GM23248 (cell line): ENCODE measurements at regions not wholly inside any gene's neighbourhood (a gene's known extent, or its start where the extent isn't known, plus 50 kb on each side); places are given as distances from the start of the nearest gene placed in this dataset.
"Not testable (repeated sequence)": the region's sequence is repeated elsewhere in the genome, so short reads cannot be mapped to it uniquely, and the experiment has no call there.

Source experiments
- DNase-seq: peaks from one replicate; pipeline ENCODE4 v3.0.0-alpha.2; 2015
- H2AFZ ChIP-seq: fragments of 200-600 bp; sonication (generic); 2 replicates; pipeline ENCODE4 v1.6.1; 2016; ENCODE audit warnings: antibody characterized with exemption
- H3F3A ChIP-seq: fragments of 200-600 bp; sonication (generic); 2 replicates; pipeline ENCODE4 v1.6.1; 2016; ENCODE audit warnings: mild to moderate bottlenecking, antibody characterized with exemption, mixed run types; ENCODE audit not compliant: insufficient read depth
- H3K27ac ChIP-seq: fragments of 200-600 bp; sonication (generic); 2 replicates; pipeline ENCODE4 v1.5.1; 2016; ENCODE audit warnings: mild to moderate bottlenecking
- H3K27me3 ChIP-seq: fragments of 200-600 bp; sonication (generic); replicated peaks from 2 replicates; pipeline ENCODE4 v1.6.1; 2016; ENCODE audit warnings: mild to moderate bottlenecking; ENCODE audit not compliant: insufficient read depth
- H3K36me3 ChIP-seq: fragments of 200-600 bp; sonication (generic); 2 replicates; pipeline ENCODE4 v1.6.1; 2016; ENCODE audit warnings: low read depth, mild to moderate bottlenecking
- H3K4me1 ChIP-seq: fragments of 200-600 bp; sonication (generic); 2 replicates; pipeline ENCODE4 v1.6.1; 2016; ENCODE audit warnings: mild to moderate bottlenecking; ENCODE audit not compliant: insufficient read depth
- H3K4me2 ChIP-seq: fragments of 200-600 bp; sonication (generic); one replicate; pipeline ENCODE4 v1.6.1; 2016; ENCODE audit warnings: mild to moderate bottlenecking; ENCODE audit not compliant: unreplicated experiment
- H3K4me3 ChIP-seq: fragments of 200-600 bp; sonication (generic); 2 replicates; pipeline ENCODE4 v1.5.1; 2016; ENCODE audit warnings: mild to moderate bottlenecking
- H3K79me2 ChIP-seq: fragments of 200-600 bp; sonication (generic); 2 replicates; pipeline ENCODE4 v1.6.1; 2016; ENCODE audit warnings: mild to moderate bottlenecking; ENCODE audit not compliant: insufficient read depth
- H3K9ac ChIP-seq: fragments of 200-600 bp; sonication (generic); 2 replicates; pipeline ENCODE4 v1.6.1; 2016; ENCODE audit warnings: mild to moderate bottlenecking
- H3K9me2 ChIP-seq: fragments of 200-600 bp; sonication (generic); 2 replicates; pipeline ENCODE4 v1.6.1; 2016; ENCODE audit warnings: mixed run types, mild to moderate bottlenecking, moderate library complexity; ENCODE audit not compliant: insufficient read depth
- H3K9me3 ChIP-seq: fragments of 200-600 bp; sonication (generic); one replicate; pipeline ENCODE4 v1.6.1; 2017; ENCODE audit warnings: low read depth
- H4K20me1 ChIP-seq: fragments of 200-600 bp; sonication (generic); 2 replicates; pipeline ENCODE4 v1.6.0; 2016; ENCODE audit not compliant: insufficient read depth
- EZH2 ChIP-seq: fragments of 200-600 bp; sonication (generic); IDR thresholded peaks from 2 replicates; pipeline ENCODE4 v1.6.1; 2018; ENCODE audit warnings: antibody characterized with exemption, mild to moderate bottlenecking; ENCODE audit not compliant: insufficient read depth, poor library complexity, severe bottlenecking
- EZH2phosphoT487 ChIP-seq: fragments of 200-600 bp; sonication (generic); IDR thresholded peaks from 2 replicates; pipeline ENCODE4 v1.6.1; 2018; ENCODE audit warnings: antibody characterized with exemption, moderate library complexity, mild to moderate bottlenecking, low read depth; ENCODE audit not compliant: insufficient read depth
- WGBS, 2 experiments: methylation state at CpG; one replicate each; pipeline ENCODE4 v1.1.6; 2015 to 2017; ENCODE audit warnings: low lambda C conversion rate in 2 of 2, low coverage in 1 of 2; ENCODE audit errors: missing lambda C conversion rate in 2 of 2; 5-methylcytosine and 5-hydroxymethylcytosine counted together
- in situ Hi-C: fragments of 300-500 bp; cut with MboI; formaldehyde crosslinking; loops from 2 replicates; pipeline ENCODE4 v1.15.0; 2020

- Histone ChIP-seq H3K79me2 (no peaks in the 10 kb centered on the region), H3K27ac (no peak overlapping the region), H3K4me1 (no peaks in the 10 kb centered on the region), H2AFZ (no peak overlapping the region), H3K9me3 (no peaks in the 10 kb centered on the region), H3K9ac (no peak overlapping the region), H3K9me2 (no peaks in the 10 kb centered on the region), H3K36me3 (no peaks in the 10 kb centered on the region), H4K20me1 (no peaks in the 10 kb centered on the region), H3K4me3 (no peak overlapping the region), H3K27me3 (no peaks in the 10 kb centered on the region; the same call in 1 of the 2 replicates), H3K4me2 (no peak overlapping the region), H3F3A (no peaks in the 10 kb centered on the region)
- in situ Hi-C loops, result no loop called here
- 82 to 85% methylated on average over 9 of the region's 9 CpGs for WGBS, 2 experiments
- DNase-seq, result no peak
- TF ChIP-seq EZH2 (no peak), EZH2phosphoT487 (no peak)
Measured at GRCh38 chr6:159525445-159526025, 167.5 kb downstream of the SOD2 start.

GRCh38 chr6:159522877-159523547, 170.0 kb downstream of the SOD2 start:
- 67 to 81% methylated on average over 4 of the region's 4 CpGs for WGBS, 2 experiments
- H3K4me1 ChIP-seq, result no peaks in the 10 kb centered on the region
- no peak overlapping the region for H3K9ac ChIP-seq
- no peaks in the 10 kb centered on the region for H3K36me3 ChIP-seq
- no peaks in the 10 kb centered on the region for H3K9me3 ChIP-seq
- no peaks in the 10 kb centered on the region for H3F3A ChIP-seq
- H3K27me3 ChIP-seq, result no peaks in the 10 kb centered on the region; the same call in 1 of the 2 replicates
- no peaks in the 10 kb centered on the region for H3K9me2 ChIP-seq
- no peak overlapping the region for H2AFZ ChIP-seq
- no peaks in the 10 kb centered on the region for H4K20me1 ChIP-seq
- TF ChIP-seq EZH2phosphoT487, result no peak
- no peak for TF ChIP-seq EZH2
- DNase-seq, result no peak
- no peak overlapping the region for H3K4me3 ChIP-seq
- H3K79me2 ChIP-seq, result no peaks in the 10 kb centered on the region
- no peak overlapping the region for H3K4me2 ChIP-seq
- H3K27ac ChIP-seq, result no peak overlapping the region
- in situ Hi-C loops, result no loop called here

- H3K4me1 ChIP-seq, result no peaks in the 10 kb centered on the region
- no peaks in the 10 kb centered on the region for H3K9me3 ChIP-seq
- no peak overlapping the region for H3K27ac ChIP-seq
- H4K20me1 ChIP-seq, result no peaks in the 10 kb centered on the region
- no peak for TF ChIP-seq EZH2
- no peak for TF ChIP-seq EZH2phosphoT487
- no peaks in the 10 kb centered on the region for H3F3A ChIP-seq
- H3K9me2 ChIP-seq, result no peaks in the 10 kb centered on the region
- H3K79me2 ChIP-seq, result no peaks in the 10 kb centered on the region
- in situ Hi-C loops, result no loop called here
- H3K9ac ChIP-seq, result no peak overlapping the region
- H3K4me2 ChIP-seq, result no peak overlapping the region
- peaks cover 7% of the 10 kb centered on the region; the same call in 1 of the 2 replicates for H3K27me3 ChIP-seq
- no peaks in the 10 kb centered on the region for H3K36me3 ChIP-seq
- H3K4me3 ChIP-seq, result no peak overlapping the region
- H2AFZ ChIP-seq, result no peak overlapping the region
- DNase-seq, result no peak
Measured at GRCh38 chr6:159521962-159522361, 171.1 kb downstream of the SOD2 start.

- Histone ChIP-seq H3K4me2 (no peak overlapping the region), H3K27ac (no peak overlapping the region), H3K9ac (no peak overlapping the region), H3K36me3 (no peaks in the 10 kb centered on the region), H3K9me2 (no peaks in the 10 kb centered on the region), H3K79me2 (no peaks in the 10 kb centered on the region), H3K27me3 (peaks cover 7% of the 10 kb centered on the region; the same call in 1 of the 2 replicates), H3K9me3 (no peaks in the 10 kb centered on the region), H3K4me1 (no peaks in the 10 kb centered on the region), H3K4me3 (no peak overlapping the region), H3F3A (no peaks in the 10 kb centered on the region), H4K20me1 (no peaks in the 10 kb centered on the region), H2AFZ (no peak overlapping the region)
- in situ Hi-C loops, result no loop called here
- TF ChIP-seq EZH2, result no peak
- TF ChIP-seq EZH2phosphoT487, result no peak
- no peak for DNase-seq
Measured at GRCh38 chr6:159520002-159520401, 173.0 kb downstream of the SOD2 start.

GRCh38 chr6:159515811-159516210, 177.2 kb downstream of the SOD2 start:
- H3K4me3 ChIP-seq, H3K27me3 ChIP-seq, H3K4me1 ChIP-seq, H3K9me3 ChIP-seq, DNase-seq, H3K9ac ChIP-seq, H4K20me1 ChIP-seq, H3K4me2 ChIP-seq, H2AFZ ChIP-seq, H3K36me3 ChIP-seq, H3K9me2 ChIP-seq, H3F3A ChIP-seq, H3K79me2 ChIP-seq, H3K27ac ChIP-seq, in situ Hi-C loops: not testable (repeated sequence)
- WGBS, 2 experiments, result 61 to 73% methylated on average over 3 of the region's 3 CpGs
